Neutrophil (primary cell): ENCODE measurements at regions not wholly inside any gene's neighbourhood (a gene's known extent, or its start where the extent isn't known, plus 50 kb on each side); places are given as distances from the start of the nearest gene placed in this dataset.

Experiments used
- H3K27ac ChIP-seq: fragments of 200-600 bp; sonication (generic); 2 replicates; pipeline ENCODE4 v1.5.1; 2016; ENCODE audit warnings: mild to moderate bottlenecking, moderate library complexity
- H3K27me3 ChIP-seq: fragments of 200-600 bp; sonication (generic); 2 replicates; pipeline ENCODE4 v1.6.0; 2016; ENCODE audit warnings: mild to moderate bottlenecking
- H3K36me3 ChIP-seq: fragments of 200-600 bp; sonication (generic); 2 replicates; pipeline ENCODE4 v1.5.1; 2017
- H3K4me1 ChIP-seq, 2 experiments: fragments of 200-600 bp in 1 of 2; sonication (generic) in 1 of 2; 1 replicate in 1 of 2; 2 replicates in 1 of 2; pipeline versions ENCODE4 v1.5.1 to v1.6.1; 2013 to 2016; ENCODE audit warnings: low read depth in 1 of 2, low read length in 1 of 2, mild to moderate bottlenecking in 1 of 2, moderate library complexity in 1 of 2; ENCODE audit not compliant: control insufficient read depth in 1 of 2, insufficient read depth in 1 of 2
- H3K4me3 ChIP-seq, 2 experiments: fragments of 200-600 bp in 1 of 2; sonication (generic) in 1 of 2; 1 replicate in 1 of 2; 2 replicates in 1 of 2; pipeline ENCODE4 v1.5.1; 2013 to 2016; ENCODE audit warnings: low read depth in 1 of 2, low read length in 1 of 2, mild to moderate bottlenecking in 1 of 2, moderate library complexity in 1 of 2
- H3K9me3 ChIP-seq: fragments of 200-600 bp; sonication (generic); 2 replicates; pipeline ENCODE4 v1.5.1; 2016
- CTCF ChIP-seq: fragments of 200-600 bp; sonication (generic); IDR thresholded peaks from 2 replicates; pipeline ENCODE4 v1.5.1; 2016; ENCODE audit warnings: antibody characterized with exemption

- no peak for TF ChIP-seq CTCF
- H3K9me3 ChIP-seq, result no peaks in the 10 kb centered on the region
- no peaks in the 10 kb centered on the region for H3K36me3 ChIP-seq
- no peaks in the 10 kb centered on the region for H3K27me3 ChIP-seq
- no peak overlapping the region for H3K27ac ChIP-seq
- H3K4me3 ChIP-seq, result no peak overlapping the region
- H3K4me1 ChIP-seq, result no peaks in the 10 kb centered on the region
Observed at GRCh38 chr5:57754616-57755015, 272.0 kb upstream of the ACTBL2 start.

- no peaks in the 10 kb centered on the region for H3K27me3 ChIP-seq
- no peaks in the 10 kb centered on the region for H3K36me3 ChIP-seq
- H3K9me3 ChIP-seq, result no peaks in the 10 kb centered on the region
- no peak overlapping the region for H3K4me3 ChIP-seq
- H3K27ac ChIP-seq, result no peak overlapping the region
- no peak for TF ChIP-seq CTCF
- H3K4me1 ChIP-seq, result no peaks in the 10 kb centered on the region
Observed at GRCh38 chr5:57753446-57753845, 270.8 kb upstream of the ACTBL2 start.

GRCh38 chr5:57751710-57752109 lies 269.1 kb upstream of the ACTBL2 start:
- Histone ChIP-seq H3K9me3 (no peaks in the 10 kb centered on the region), H3K4me3 (no peak overlapping the region), H3K4me1 (no peaks in the 10 kb centered on the region), H3K27ac (no peak overlapping the region), H3K36me3 (no peaks in the 10 kb centered on the region), H3K27me3 (no peaks in the 10 kb centered on the region)
- no peak for TF ChIP-seq CTCF

GRCh38 chr5:57750891-57751290 lies 268.3 kb upstream of the ACTBL2 start:
- Histone ChIP-seq H3K4me3 (no peak overlapping the region), H3K27ac (no peak overlapping the region), H3K9me3 (no peaks in the 10 kb centered on the region), H3K27me3 (no peaks in the 10 kb centered on the region), H3K36me3 (no peaks in the 10 kb centered on the region), H3K4me1 (no peaks in the 10 kb centered on the region)
- no peak for TF ChIP-seq CTCF

GRCh38 chr5:57750282-57750681 lies 267.7 kb upstream of the ACTBL2 start:
- TF ChIP-seq CTCF, result no peak
- Histone ChIP-seq H3K9me3 (no peaks in the 10 kb centered on the region), H3K4me1 (no peaks in the 10 kb centered on the region)

GRCh38 chr5:57749396-57749795 lies 266.8 kb upstream of the ACTBL2 start:
- Histone ChIP-seq H3K27me3 (no peaks in the 10 kb centered on the region), H3K4me3 (no peak overlapping the region), H3K9me3 (no peaks in the 10 kb centered on the region), H3K4me1 (no peaks in the 10 kb centered on the region), H3K36me3 (no peaks in the 10 kb centered on the region), H3K27ac (no peak overlapping the region)
- TF ChIP-seq CTCF, result no peak

More at GRCh38 chr5:57750282-57750681, 267.7 kb upstream of the ACTBL2 start:
- H3K4me3 ChIP-seq, result no peak overlapping the region
- H3K36me3 ChIP-seq, result no peaks in the 10 kb centered on the region
- H3K27me3 ChIP-seq, result no peaks in the 10 kb centered on the region
- no peak overlapping the region for H3K27ac ChIP-seq
